Muscle of leg (tissue), 3 donors: ENCODE measurements at regions not wholly inside any gene's neighbourhood (a gene's known extent, or its start where the extent isn't known, plus 50 kb on each side); places are given as distances from the start of the nearest gene placed in this dataset.

ENCODE experiments used
- DNase-seq: peaks from one replicate; pipeline ENCODE4 v3.0.0; 2013
- H3K27ac ChIP-seq: one replicate; pipeline ENCODE4 v1.5.1; 2013; ENCODE audit warnings: mild to moderate bottlenecking, low read length, control low read depth
- H3K27me3 ChIP-seq: one replicate; pipeline ENCODE4 v1.6.1; 2013; ENCODE audit warnings: low read length; ENCODE audit not compliant: control insufficient read depth, insufficient read depth
- H3K36me3 ChIP-seq: one replicate; pipeline ENCODE4 v1.6.1; 2013; ENCODE audit warnings: low read length; ENCODE audit not compliant: control insufficient read depth, insufficient read depth
- H3K4me1 ChIP-seq: one replicate; pipeline ENCODE4 v1.6.1; 2013; ENCODE audit warnings: low read length; ENCODE audit not compliant: control insufficient read depth, insufficient read depth
- H3K4me3 ChIP-seq: one replicate; pipeline ENCODE4 v1.5.1; 2013; ENCODE audit warnings: low read length, control low read depth
- H3K9me3 ChIP-seq: replicated peaks from 2 replicates; pipeline ENCODE4 v1.6.1; 2013; ENCODE audit warnings: low read depth, low read length; ENCODE audit not compliant: control insufficient read depth
- WGBS: methylation state at CpG from one replicate; pipeline ENCODE4 v1.1.5; 2013; ENCODE audit warnings: missing lambda C conversion rate; ENCODE audit not compliant: insufficient coverage; 5-methylcytosine and 5-hydroxymethylcytosine counted together

DNA sequence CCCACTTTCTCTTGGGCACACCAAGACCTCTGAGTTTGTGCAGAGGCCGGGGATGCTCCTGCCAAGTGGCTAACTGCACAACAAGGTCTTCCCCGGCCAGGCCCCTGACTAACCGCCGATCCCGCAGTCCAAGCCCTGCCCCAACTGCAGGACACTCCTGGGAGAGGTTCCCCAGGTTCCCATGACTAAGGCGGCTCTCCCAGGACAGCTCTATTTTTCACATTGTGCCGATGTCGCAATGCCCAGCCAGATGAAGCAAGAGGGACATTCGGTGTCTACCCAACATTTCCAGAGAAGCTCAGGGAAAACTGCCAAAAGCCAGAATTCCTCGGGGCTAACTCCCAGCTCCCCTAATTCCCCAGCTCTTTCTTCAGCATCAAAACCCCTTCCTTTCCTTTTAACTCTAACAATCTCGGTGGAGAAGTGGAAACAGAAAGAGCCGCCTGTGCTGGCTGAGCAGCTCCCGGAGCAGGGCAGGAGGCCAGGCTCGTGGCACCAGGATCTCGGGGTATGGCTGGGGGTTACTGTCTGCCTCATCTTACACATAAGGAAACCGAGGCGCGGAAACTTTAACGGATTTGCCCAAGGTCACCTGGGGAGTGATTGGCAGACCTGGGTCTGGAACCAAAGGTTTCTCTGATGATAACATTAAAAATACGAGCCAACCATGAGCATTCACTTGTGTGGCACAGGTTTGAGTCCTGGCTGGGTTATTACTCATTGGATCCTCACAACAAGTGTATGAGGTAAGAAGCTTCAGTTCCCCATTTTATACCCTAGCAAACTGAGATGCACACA is 318.2 kb downstream of the BCL11B start:
- Histone ChIP-seq H3K4me1 (peaks cover 30% of the 10 kb centered on the region), H3K9me3 (no peaks in the 10 kb centered on the region), H3K36me3 (no peaks in the 10 kb centered on the region), H3K27ac (no peak overlapping the region), H3K4me3 (no peak overlapping the region), H3K27me3 (peaks cover 11% of the 10 kb centered on the region)
- no peak for DNase-seq
- 61% methylated on average over 14 of the region's 20 CpGs for WGBS

DNA sequence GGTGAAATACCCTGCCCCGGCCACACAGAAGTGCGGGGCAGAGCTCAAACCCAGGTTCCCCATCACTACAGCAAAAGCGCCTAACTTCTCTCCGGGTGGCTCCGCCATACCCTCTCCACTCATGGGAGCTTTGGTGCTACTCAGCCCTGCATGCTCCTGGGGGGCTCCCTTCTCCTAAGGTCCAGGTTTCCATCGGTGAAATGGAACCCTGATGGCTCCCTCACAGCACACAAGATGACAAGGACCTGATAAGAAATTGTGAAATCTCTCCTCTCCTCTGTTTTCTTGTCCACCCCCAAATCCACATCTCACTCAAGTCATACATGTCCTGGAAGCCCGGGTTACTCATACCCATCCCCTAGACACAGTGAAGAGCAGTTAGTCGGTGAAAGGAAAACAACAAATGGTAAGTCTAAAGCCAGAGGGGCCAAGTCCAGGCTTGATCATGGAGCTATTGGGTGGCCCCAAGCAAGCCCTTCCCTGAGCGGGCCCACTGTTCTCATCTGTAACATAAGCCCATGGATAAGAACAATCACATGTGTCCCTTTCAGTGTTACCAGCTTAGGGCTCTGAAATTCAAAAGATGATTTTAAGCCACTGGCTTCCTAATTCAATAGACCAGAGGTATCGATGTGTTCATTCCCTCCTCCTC is 317.5 kb downstream of the BCL11B start:
- H3K36me3 ChIP-seq = no peaks in the 10 kb centered on the region
- H3K27me3 ChIP-seq = peaks cover 11% of the 10 kb centered on the region
- 96% methylated on average over 9 of the region's 10 CpGs for WGBS
- no peak for DNase-seq
- no peaks in the 10 kb centered on the region for H3K9me3 ChIP-seq
- no peak overlapping the region for H3K4me3 ChIP-seq
- H3K4me1 ChIP-seq = peaks cover 22% of the 10 kb centered on the region
- H3K27ac ChIP-seq = no peak overlapping the region

DNA sequence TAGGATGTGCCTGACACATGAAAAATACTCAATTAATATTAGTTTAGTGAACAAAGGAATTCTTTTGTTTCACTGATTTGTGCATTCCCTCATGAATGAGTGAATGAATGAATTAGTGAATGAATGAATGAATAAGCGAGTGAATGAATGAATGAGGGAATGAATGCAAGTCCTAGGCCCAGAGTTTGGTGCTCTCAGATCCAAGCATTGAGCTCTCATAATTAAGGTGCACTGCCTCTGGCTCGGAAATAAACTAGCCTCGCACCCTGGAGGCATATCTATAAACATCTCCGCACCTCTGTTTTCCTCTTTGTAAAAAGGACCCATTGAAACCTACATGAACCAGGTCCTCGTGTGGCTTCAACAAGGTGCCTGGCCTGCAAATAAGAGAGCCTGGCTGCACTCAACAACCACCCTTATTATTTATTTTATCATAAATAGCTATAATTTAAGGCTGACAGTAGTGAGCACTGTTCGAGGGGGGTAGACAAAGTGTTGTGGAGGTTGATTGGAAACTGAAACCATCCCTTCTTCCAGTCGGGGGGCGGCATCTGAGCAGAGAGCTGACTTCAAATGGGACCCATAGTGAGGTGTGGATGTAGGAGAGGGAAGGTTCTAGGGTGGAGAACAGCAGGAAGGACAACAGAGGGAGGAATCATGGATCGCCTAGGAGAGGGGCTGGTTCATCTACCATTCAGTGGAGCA is 316.8 kb downstream of the BCL11B start:
- H3K27ac ChIP-seq = no peak overlapping the region
- H3K9me3 ChIP-seq = no peaks in the 10 kb centered on the region
- no peak for DNase-seq
- H3K36me3 ChIP-seq = no peaks in the 10 kb centered on the region
- H3K4me1 ChIP-seq = peaks cover 16% of the 10 kb centered on the region
- WGBS = 91% methylated on average over 6 of the region's 9 CpGs
- H3K4me3 ChIP-seq = no peak overlapping the region
- H3K27me3 ChIP-seq = peaks cover 11% of the 10 kb centered on the region

DNA sequence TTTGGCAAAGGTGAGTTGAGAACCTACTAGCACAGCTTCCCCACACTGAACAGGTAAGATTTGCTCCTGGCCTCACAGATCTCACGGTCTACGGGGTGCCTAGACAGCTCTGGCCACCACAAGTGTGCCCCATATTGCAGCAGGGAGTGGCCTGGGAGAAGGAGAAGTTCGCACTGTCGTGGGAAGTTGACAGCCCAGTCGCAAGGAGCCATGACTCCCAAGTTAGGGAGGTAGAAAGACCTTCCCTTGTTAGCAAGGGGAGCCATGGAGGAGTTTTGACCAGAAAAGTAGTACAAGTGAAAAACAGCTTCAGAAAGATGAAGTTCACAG is 316.3 kb downstream of the BCL11B start:
- Histone ChIP-seq H3K4me1 (peaks cover 16% of the 10 kb centered on the region), H3K9me3 (no peaks in the 10 kb centered on the region), H3K36me3 (no peaks in the 10 kb centered on the region), H3K27me3 (peaks cover 11% of the 10 kb centered on the region), H3K27ac (no peak overlapping the region), H3K4me3 (no peak overlapping the region)
- 88% methylated on average over 5 of the region's 5 CpGs for WGBS
- no peak for DNase-seq

DNA sequence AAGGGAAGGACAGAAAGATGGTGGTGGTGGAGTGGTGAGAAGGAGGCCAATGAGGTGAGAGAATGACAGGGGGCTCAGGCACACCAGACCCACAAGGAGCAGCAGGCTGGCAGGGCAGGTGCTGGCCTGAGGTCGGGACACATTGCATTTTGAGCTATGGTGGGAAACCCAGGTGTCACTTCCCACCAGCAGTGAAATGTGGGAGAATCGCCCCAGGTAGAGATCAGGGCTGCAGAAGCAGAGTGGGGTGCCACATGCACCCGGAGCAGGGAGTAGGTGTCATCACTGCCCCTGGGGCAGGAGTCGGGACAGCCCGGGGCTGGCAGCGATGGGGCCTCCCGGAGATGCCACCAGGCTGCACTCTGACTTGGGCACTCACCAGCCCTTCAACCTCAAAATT is 315.8 kb downstream of the BCL11B start:
- Histone ChIP-seq H3K36me3 (no peaks in the 10 kb centered on the region), H3K27ac (no peak overlapping the region), H3K4me3 (no peak overlapping the region), H3K27me3 (peaks cover 11% of the 10 kb centered on the region), H3K9me3 (no peaks in the 10 kb centered on the region), H3K4me1 (peaks cover 16% of the 10 kb centered on the region)
- no peak for DNase-seq
- 76% methylated on average over 3 of the region's 7 CpGs for WGBS

DNA sequence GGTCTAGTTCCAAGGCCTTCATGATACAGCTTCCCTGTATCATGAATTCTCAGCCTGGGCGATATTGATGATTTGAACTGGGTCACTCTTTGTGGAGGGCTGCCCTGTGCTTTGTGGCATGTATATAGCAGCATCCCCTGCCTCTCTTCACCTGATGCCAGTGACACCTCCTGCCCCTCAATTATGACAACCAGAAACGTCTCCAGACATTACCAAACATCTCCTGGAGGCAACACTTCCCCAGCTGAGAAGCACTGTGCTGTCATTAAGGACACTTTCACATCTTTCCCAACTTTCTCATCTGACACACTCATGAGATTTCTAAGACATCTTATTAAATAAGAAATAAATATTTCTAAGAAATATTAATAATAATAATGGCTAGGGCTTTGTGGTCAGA is 315.3 kb downstream of the BCL11B start:
- Histone ChIP-seq H3K27ac (no peak overlapping the region), H3K27me3 (peaks cover 11% of the 10 kb centered on the region), H3K4me3 (no peak overlapping the region), H3K36me3 (no peaks in the 10 kb centered on the region), H3K9me3 (no peaks in the 10 kb centered on the region), H3K4me1 (peaks cover 16% of the 10 kb centered on the region)
- no CpG with 5 or more reads among the region's 2 CpGs for WGBS
- no peak for DNase-seq

DNA sequence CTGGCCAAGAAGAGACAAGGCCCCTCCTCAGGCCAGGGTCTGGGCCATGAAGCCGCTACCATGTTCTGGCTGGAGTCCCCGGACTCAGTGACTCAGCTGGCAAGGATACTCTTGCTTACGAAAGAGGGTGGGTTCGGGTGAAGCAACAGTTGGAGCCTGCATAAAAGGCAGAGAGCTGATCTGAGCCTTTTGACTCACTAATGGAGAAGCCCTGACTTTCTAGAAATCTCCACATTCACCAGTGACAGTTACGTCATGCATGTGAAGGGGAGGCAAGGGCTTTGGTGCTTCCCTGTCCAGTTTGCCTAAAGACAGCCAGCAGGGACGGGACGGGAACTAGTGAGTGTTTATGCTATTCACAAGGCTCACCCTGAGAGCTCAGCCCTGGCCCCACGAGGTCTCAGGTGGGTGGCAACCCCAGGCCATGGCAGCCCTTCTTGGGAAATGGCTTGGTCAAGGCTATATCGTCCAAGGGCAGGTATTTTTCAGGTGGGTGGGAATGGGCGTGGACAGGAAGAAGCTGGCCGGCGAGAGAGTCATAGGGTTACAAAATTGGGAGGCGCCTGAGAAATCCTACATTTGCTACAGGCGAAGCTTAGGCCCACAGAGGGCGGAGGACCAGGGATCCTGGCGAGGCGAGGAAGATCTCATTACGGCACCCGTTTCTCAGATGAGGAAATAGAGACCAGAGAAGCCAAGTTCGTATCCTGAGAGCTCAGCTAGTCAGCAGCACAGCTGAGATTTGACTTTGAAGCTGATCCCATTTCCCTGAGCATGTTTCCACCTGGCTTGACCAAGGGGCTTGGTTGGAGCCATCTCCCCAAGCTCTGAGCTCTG is 314.6 kb downstream of the BCL11B start:
- DNase-seq = peak; percentile 86
- Histone ChIP-seq H3K27me3 (peaks cover 13% of the 10 kb centered on the region), H3K4me3 (no peak overlapping the region), H3K36me3 (no peaks in the 10 kb centered on the region), H3K9me3 (no peaks in the 10 kb centered on the region), H3K27ac (peak overlapping the region; percentile 44), H3K4me1 (peaks cover 16% of the 10 kb centered on the region)
- 56% methylated on average over 17 of the region's 20 CpGs for WGBS

DNA sequence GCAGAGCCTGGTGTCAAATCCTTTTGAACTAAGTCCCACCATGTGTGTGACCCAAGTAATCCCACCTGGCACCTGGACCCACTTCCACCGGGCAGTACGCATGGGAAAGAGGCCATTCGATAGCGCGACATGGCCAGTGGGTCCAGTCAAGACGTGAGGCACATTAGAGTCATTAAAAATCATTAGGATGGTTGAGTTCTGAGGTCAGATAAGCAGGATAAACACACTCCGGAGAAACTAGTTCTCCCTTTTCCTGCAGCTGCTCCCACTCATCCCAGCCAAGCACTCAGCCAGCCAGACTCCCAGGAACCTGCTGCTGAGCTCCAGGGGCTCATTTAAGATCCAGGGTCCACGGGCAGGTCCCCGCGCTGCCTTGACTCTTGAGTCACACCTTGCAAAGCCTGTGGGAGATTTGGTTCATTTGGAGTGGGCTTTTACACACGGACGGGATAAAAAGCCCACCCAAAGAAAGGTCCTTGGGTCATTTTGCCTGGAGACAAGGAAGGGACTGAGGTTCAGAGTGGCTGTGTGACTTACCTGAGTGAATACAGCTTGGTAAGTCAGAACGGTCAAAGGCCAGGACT is 313.9 kb downstream of the BCL11B start:
- WGBS = 38% methylated on average over 7 of the region's 13 CpGs
- H3K27me3 ChIP-seq = peaks cover 15% of the 10 kb centered on the region
- H3K9me3 ChIP-seq = no peaks in the 10 kb centered on the region
- no peaks in the 10 kb centered on the region for H3K36me3 ChIP-seq
- peak; percentile 37 for DNase-seq
- H3K27ac ChIP-seq = no peak overlapping the region
- H3K4me3 ChIP-seq = no peak overlapping the region
- H3K4me1 ChIP-seq = peaks cover 16% of the 10 kb centered on the region

DNA sequence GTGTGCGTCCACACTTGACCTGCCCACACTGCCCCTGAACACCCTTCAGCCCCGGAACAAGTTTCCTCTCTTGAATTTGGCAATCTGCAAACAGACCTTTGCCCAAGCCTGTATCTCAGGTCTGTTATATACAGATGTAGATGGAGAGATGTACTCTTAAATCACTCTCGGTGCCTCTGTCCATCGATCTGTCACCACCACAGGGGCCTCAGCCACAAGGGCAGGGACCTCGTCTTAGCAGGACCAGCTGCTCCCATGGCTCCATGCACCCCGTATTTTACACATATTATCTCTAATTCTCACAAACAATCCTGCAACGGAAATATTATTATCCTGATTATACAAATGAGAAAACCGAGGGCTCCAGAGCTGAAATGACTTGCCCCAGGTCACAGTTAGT is 313.4 kb downstream of the BCL11B start:
- H3K9me3 ChIP-seq = no peaks in the 10 kb centered on the region
- no peak overlapping the region for H3K27ac ChIP-seq
- DNase-seq = no peak
- no peaks in the 10 kb centered on the region for H3K36me3 ChIP-seq
- peaks cover 16% of the 10 kb centered on the region for H3K4me1 ChIP-seq
- 25% methylated on average over 3 of the region's 8 CpGs for WGBS
- H3K4me3 ChIP-seq = no peak overlapping the region
- peaks cover 13% of the 10 kb centered on the region for H3K27me3 ChIP-seq
